HepG2 (cell line): ENCODE measurements at regions not wholly inside any gene's neighbourhood (a gene's known extent, or its start where the extent isn't known, plus 50 kb on each side); places are given as distances from the start of the nearest gene placed in this dataset.

Experiments used
- BRCA1 ChIP-seq: sonication (generic); formaldehyde crosslinking; IDR thresholded peaks from 2 replicates; pipeline ENCODE4 v1.4.0; 2020; ENCODE audit warnings: missing genetic modification reagents
- CHD2 ChIP-seq: IDR thresholded peaks from 2 replicates; pipeline ENCODE4 v1.6.1; 2011; ENCODE audit warnings: low read depth, low read length, improper control_type of control experiment
- CREM ChIP-seq, 2 experiments: sonication (generic) in 1 of 2; formaldehyde crosslinking in 1 of 2; IDR thresholded peaks; 2 replicates each; pipeline versions ENCODE4 v1.4.0 to v1.6.1; 2016 to 2020; ENCODE audit warnings: antibody characterized with exemption in 1 of 2, mild to moderate bottlenecking in 1 of 2, missing genetic modification reagents in 1 of 2
- CTCF ChIP-seq: sonication (generic); formaldehyde crosslinking; IDR thresholded peaks from 2 replicates; pipeline ENCODE4 v1.5.0; 2020; ENCODE audit warnings: mild to moderate bottlenecking, missing genetic modification reagents, moderate library complexity
- DZIP1 ChIP-seq: sonication (generic); formaldehyde crosslinking; IDR thresholded peaks from 2 replicates; pipeline ENCODE4 v1.5.0; 2020; ENCODE audit warnings: mild to moderate bottlenecking, missing genetic modification reagents
- HMGXB4 ChIP-seq, 2 experiments: sonication (generic) in 1 of 2; formaldehyde crosslinking in 1 of 2; IDR thresholded peaks; 2 replicates each; pipeline versions ENCODE4 v1.4.0 to v1.6.1; 2018 to 2020; ENCODE audit warnings: missing genetic modification reagents in 2 of 2, borderline replicate concordance in 1 of 2, low read depth in 1 of 2, mild to moderate bottlenecking in 1 of 2, missing biosample characterization in 1 of 2
- RXRA ChIP-seq: sonication (generic); formaldehyde crosslinking; IDR thresholded peaks from 2 replicates; pipeline ENCODE4 v1.5.1; 2020; ENCODE audit warnings: missing genetic modification reagents
- SNRNP70 ChIP-seq: fragments of 200-400 bp; formaldehyde crosslinking; IDR thresholded peaks from 2 replicates; pipeline ENCODE4 v1.6.1; 2017; ENCODE audit warnings: mild to moderate bottlenecking, low read depth, low read length, moderate library complexity
- YY1 ChIP-seq: IDR thresholded peaks from 2 replicates; pipeline ENCODE4 v1.6.1; 2011; ENCODE audit warnings: low read length, low read depth, moderate library complexity, mild to moderate bottlenecking; ENCODE audit not compliant: insufficient read depth, insufficient replicate concordance
- ZNF3 ChIP-seq: IDR thresholded peaks from 2 replicates; pipeline ENCODE4 v1.7.0; 2017; ENCODE audit warnings: inconsistent platforms
- TF ChIP-seq, protein P1 (sequence below): sonication (generic); formaldehyde crosslinking; IDR thresholded peaks from 2 replicates; pipeline ENCODE4 v1.5.0; 2020; ENCODE audit warnings: mild to moderate bottlenecking, missing genetic modification reagents

GRCh38 chr16:35173295-35173694, 1713.9 kb downstream of the TP53TG3F start:
- TF ChIP-seq CHD2, result no peak
- TF ChIP-seq SNRNP70, result no peak
- TF ChIP-seq CREM (IDR thresholded peaks at IDR 0.05), result no peak
- no peak for TF ChIP-seq CREM (CRISPR knock-in tag; IDR thresholded peaks at IDR 0.05)
- TF ChIP-seq YY1, result no peak
- TF ChIP-seq, protein P1, sequence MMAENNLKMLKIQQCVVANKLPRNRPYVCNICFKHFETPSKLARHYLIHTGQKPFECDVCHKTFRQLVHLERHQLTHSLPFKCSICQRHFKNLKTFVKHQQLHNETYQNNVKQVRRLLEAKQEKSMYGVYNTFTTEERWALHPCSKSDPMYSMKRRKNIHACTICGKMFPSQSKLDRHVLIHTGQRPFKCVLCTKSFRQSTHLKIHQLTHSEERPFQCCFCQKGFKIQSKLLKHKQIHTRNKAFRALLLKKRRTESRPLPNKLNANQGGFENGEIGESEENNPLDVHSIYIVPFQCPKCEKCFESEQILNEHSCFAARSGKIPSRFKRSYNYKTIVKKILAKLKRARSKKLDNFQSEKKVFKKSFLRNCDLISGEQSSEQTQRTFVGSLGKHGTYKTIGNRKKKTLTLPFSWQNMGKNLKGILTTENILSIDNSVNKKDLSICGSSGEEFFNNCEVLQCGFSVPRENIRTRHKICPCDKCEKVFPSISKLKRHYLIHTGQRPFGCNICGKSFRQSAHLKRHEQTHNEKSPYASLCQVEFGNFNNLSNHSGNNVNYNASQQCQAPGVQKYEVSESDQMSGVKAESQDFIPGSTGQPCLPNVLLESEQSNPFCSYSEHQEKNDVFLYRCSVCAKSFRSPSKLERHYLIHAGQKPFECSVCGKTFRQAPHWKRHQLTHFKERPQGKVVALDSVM (CRISPR knock-in tag), result no peak
- no peak for TF ChIP-seq HMGXB4 (CRISPR knock-in tag; IDR thresholded peaks at IDR 0.05; ENCODE audit: borderline replicate concordance in 1 of 2, low read depth in 1 of 2)
- TF ChIP-seq BRCA1, result no peak
- TF ChIP-seq DZIP1 (CRISPR knock-in tag), result no peak
- TF ChIP-seq RXRA (CRISPR knock-in tag), result no peak
- no peak for TF ChIP-seq ZNF3
- TF ChIP-seq CTCF (CRISPR knock-in tag), result no peak
